PC-9 (cell line): ENCODE measurements at regions not wholly inside any gene's neighbourhood (a gene's known extent, or its start where the extent isn't known, plus 50 kb on each side); places are given as distances from the start of the nearest gene placed in this dataset.

ENCODE experiments used
- EZH2 ChIP-seq: fragments of 200-600 bp; sonication (generic); IDR thresholded peaks from 2 replicates; pipeline ENCODE4 v1.8.0; 2017; ENCODE audit warnings: antibody characterized with exemption, low read depth
- TF ChIP-seq, protein P1 (sequence below): fragments of 200-600 bp; sonication (generic); conservative IDR thresholded peaks from 2 replicates; pipeline ENCODE4 v1.6.1; 2017; ENCODE audit warnings: mixed run types, antibody characterized with exemption, mild to moderate bottlenecking, moderate library complexity

DNA sequence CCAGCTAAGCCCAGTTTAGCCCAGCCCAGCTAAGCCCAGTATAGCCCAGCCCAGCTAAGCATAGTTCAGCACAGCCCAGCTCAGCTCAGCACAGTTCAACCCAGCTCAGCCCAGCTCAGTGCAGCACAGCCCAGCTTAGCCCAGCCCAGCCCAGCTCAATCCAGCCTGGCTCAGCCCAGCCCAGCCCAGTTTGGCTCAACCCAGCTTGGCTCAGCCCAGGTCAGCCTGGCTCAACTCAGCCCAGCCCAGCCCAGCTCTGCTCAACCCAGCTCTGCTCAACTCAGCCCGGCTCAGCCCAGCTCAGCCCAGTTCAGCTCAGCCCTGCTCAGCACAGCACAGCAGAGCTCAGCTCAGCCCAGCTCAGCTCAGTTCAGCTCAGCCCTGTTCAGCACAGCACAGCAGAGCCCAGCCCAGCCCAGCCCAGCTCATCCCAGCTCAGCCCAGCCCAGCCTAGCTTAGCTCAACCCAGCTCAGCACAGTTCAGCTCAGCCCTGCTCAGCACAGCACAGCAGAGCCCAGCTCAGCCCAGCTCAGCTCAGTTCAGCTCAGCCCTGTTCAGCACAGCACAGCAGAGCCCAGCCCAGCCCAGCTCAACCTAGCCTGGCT, 330.9 kb downstream of the TMEM121 start:
- TF ChIP-seq, protein P1, sequence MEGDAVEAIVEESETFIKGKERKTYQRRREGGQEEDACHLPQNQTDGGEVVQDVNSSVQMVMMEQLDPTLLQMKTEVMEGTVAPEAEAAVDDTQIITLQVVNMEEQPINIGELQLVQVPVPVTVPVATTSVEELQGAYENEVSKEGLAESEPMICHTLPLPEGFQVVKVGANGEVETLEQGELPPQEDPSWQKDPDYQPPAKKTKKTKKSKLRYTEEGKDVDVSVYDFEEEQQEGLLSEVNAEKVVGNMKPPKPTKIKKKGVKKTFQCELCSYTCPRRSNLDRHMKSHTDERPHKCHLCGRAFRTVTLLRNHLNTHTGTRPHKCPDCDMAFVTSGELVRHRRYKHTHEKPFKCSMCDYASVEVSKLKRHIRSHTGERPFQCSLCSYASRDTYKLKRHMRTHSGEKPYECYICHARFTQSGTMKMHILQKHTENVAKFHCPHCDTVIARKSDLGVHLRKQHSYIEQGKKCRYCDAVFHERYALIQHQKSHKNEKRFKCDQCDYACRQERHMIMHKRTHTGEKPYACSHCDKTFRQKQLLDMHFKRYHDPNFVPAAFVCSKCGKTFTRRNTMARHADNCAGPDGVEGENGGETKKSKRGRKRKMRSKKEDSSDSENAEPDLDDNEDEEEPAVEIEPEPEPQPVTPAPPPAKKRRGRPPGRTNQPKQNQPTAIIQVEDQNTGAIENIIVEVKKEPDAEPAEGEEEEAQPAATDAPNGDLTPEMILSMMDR = no peak
- no peak for TF ChIP-seq EZH2
